ENCODE measurements at regions not wholly inside any gene's neighbourhood (a gene's known extent, or its start where the extent isn't known, plus 50 kb on each side); places are given as distances from the start of the nearest gene placed in this dataset.

DNA sequence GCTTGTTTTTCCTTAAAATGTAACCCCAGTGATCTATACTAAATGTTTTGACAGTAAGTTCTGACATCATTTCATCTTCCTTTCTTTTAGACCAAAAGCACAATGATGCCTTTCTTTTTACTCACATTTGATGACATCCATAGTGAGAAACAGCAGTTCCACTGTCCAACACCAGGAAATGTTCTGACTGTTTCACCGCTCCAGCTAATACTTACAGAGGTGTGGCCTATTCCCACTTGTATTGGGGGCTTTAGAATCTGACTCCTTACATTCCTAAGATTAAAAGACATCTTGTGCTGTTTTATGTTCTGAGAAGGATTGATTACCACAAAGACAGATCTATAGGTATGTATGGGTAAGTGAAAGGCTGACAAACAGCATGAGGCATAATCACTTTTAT, 1018.2 kb upstream of the PRMT6 start:
- H3K27me3 ChIP-seq (replicated peaks; ENCODE audit: control insufficient read depth, insufficient read depth, low read length) = no peaks in the 10 kb centered on the region
- TF ChIP-seq, protein P1, sequence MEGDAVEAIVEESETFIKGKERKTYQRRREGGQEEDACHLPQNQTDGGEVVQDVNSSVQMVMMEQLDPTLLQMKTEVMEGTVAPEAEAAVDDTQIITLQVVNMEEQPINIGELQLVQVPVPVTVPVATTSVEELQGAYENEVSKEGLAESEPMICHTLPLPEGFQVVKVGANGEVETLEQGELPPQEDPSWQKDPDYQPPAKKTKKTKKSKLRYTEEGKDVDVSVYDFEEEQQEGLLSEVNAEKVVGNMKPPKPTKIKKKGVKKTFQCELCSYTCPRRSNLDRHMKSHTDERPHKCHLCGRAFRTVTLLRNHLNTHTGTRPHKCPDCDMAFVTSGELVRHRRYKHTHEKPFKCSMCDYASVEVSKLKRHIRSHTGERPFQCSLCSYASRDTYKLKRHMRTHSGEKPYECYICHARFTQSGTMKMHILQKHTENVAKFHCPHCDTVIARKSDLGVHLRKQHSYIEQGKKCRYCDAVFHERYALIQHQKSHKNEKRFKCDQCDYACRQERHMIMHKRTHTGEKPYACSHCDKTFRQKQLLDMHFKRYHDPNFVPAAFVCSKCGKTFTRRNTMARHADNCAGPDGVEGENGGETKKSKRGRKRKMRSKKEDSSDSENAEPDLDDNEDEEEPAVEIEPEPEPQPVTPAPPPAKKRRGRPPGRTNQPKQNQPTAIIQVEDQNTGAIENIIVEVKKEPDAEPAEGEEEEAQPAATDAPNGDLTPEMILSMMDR (IDR thresholded peaks at IDR 0.05; ENCODE audit: insufficient read depth, low read length, poor library complexity, severe bottlenecking) = no peak
- no peaks in the 10 kb centered on the region for H3K36me3 ChIP-seq (ENCODE audit: control insufficient read depth, insufficient read depth, low read length)
- DNase-seq (ENCODE audit: extremely low read depth, insufficient read length) = no peak
- H3K4me3 ChIP-seq (replicated peaks; ENCODE audit: low read depth, low read length) = no peak overlapping the region

DNA sequence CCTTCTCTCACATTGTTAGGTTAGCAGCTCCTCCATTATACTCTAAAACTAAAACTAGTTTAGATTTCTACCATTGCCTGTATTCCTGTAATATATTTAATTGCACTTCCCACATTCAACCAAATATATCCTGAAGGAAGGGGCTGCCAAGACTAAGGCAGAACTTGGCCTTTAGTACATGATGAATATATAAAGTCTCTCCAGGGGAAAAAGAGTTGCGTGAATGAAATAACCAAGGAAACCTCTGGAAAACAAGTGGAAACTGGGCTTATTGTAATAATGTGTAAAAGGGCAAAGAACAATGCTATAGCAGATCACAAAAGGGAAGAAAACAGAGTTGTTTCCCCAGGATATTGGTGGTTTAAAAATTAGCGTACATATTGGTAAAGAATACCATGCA, 1012.5 kb upstream of the PRMT6 start:
- TF ChIP-seq, protein P1 (IDR thresholded peaks at IDR 0.05; ENCODE audit: insufficient read depth, low read length, poor library complexity, severe bottlenecking) = no peak
- Histone ChIP-seq H3K27me3 (replicated peaks; ENCODE audit: control insufficient read depth, insufficient read depth, low read length) (no peaks in the 10 kb centered on the region), H3K36me3 (ENCODE audit: control insufficient read depth, insufficient read depth, low read length) (no peaks in the 10 kb centered on the region), H3K4me3 (replicated peaks; ENCODE audit: low read depth, low read length) (no peak overlapping the region)
- no peak for DNase-seq (ENCODE audit: extremely low read depth, insufficient read length)

DNA sequence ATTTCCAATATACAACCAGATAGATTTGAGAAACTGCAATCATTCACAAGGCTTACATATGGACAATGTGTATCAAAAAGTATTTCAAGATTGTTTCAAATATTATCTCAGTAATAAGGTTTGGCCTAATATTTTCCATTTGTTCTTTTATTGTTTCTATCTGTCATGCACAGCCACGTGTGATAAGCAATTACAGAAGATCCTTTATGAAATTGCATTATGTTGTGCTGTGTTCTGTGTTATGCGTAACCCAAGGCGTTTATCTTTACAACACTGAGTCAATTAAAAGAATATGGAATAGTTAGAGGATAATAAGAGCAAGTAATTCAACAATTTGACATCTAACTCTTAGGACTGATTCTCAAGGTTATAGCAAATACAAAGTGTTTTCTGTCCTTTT, 1009.3 kb upstream of the PRMT6 start:
- Histone ChIP-seq H3K36me3 (ENCODE audit: control insufficient read depth, insufficient read depth, low read length) (no peaks in the 10 kb centered on the region), H3K27me3 (replicated peaks; ENCODE audit: control insufficient read depth, insufficient read depth, low read length) (no peaks in the 10 kb centered on the region), H3K4me3 (replicated peaks; ENCODE audit: low read depth, low read length) (no peak overlapping the region)
- DNase-seq (ENCODE audit: extremely low read depth, insufficient read length) = no peak
- TF ChIP-seq, protein P1 (IDR thresholded peaks at IDR 0.05; ENCODE audit: insufficient read depth, low read length, poor library complexity, severe bottlenecking) = no peak

GRCh38 chr1:106049595-106049994, 1006.9 kb upstream of the PRMT6 start:
- Histone ChIP-seq H3K27me3 (replicated peaks; ENCODE audit: control insufficient read depth, insufficient read depth, low read length) (no peaks in the 10 kb centered on the region), H3K4me3 (replicated peaks; ENCODE audit: low read depth, low read length) (no peak overlapping the region), H3K36me3 (ENCODE audit: control insufficient read depth, insufficient read depth, low read length) (no peaks in the 10 kb centered on the region)
- TF ChIP-seq, protein P1 (IDR thresholded peaks at IDR 0.05; ENCODE audit: insufficient read depth, low read length, poor library complexity, severe bottlenecking) = no peak
- no peak for DNase-seq (ENCODE audit: extremely low read depth, insufficient read length)

DNA sequence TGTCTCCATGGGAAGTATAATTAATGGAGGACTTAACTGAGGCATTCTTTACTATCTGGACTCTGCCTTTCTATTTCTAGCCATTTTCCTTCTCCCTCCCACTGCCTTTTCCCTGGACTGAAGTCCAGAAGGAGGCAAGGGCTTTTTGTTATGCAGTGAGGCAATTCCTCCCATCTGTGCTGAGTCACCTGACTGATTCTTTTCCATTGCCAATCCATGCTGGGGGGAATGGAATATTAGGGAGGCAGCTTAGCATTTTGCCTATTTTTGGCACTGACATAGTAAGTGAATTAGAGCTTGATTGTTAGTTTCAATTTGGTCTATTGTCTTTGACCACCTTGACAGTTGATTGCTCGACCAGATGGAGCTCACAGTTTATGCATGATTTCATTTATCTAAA, 1000.6 kb upstream of the PRMT6 start:
- TF ChIP-seq, protein P1 (IDR thresholded peaks at IDR 0.05; ENCODE audit: insufficient read depth, low read length, poor library complexity, severe bottlenecking) = no peak
- Histone ChIP-seq H3K36me3 (ENCODE audit: control insufficient read depth, insufficient read depth, low read length) (no peaks in the 10 kb centered on the region), H3K27me3 (replicated peaks; ENCODE audit: control insufficient read depth, insufficient read depth, low read length) (no peaks in the 10 kb centered on the region), H3K4me3 (replicated peaks; ENCODE audit: low read depth, low read length) (no peak overlapping the region)
- no peak for DNase-seq (ENCODE audit: extremely low read depth, insufficient read length)
